ENCODE measurements at regions not wholly inside any gene's neighbourhood (a gene's known extent, or its start where the extent isn't known, plus 50 kb on each side); places are given as distances from the start of the nearest gene placed in this dataset.

DNA sequence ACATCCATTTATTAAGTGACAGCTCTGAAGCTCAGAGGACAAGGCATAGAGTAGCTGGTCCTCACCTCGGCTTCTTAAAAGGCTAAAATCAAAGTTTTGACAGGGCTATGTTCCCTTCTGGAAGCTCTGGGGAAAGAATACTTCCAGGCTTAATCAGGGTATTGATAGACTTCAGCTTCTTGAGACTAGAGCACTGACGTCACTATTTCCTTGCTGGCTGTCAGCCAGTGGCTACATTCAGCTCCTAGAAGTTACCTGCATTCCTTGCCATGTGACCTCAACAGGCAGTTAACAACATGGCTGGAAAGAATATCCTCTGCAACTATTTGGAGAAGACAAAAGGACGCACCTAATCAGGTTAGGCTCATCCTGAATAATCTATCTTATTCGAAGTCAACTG, 1144.8 kb downstream of the ADGRL3 start:
- TF ChIP-seq, protein P1, sequence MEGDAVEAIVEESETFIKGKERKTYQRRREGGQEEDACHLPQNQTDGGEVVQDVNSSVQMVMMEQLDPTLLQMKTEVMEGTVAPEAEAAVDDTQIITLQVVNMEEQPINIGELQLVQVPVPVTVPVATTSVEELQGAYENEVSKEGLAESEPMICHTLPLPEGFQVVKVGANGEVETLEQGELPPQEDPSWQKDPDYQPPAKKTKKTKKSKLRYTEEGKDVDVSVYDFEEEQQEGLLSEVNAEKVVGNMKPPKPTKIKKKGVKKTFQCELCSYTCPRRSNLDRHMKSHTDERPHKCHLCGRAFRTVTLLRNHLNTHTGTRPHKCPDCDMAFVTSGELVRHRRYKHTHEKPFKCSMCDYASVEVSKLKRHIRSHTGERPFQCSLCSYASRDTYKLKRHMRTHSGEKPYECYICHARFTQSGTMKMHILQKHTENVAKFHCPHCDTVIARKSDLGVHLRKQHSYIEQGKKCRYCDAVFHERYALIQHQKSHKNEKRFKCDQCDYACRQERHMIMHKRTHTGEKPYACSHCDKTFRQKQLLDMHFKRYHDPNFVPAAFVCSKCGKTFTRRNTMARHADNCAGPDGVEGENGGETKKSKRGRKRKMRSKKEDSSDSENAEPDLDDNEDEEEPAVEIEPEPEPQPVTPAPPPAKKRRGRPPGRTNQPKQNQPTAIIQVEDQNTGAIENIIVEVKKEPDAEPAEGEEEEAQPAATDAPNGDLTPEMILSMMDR (IDR thresholded peaks at IDR 0.05), result no peak
- Histone ChIP-seq H3K27ac (no peak overlapping the region), H3K4me3 (no peak overlapping the region), H3K27me3 (no peaks in the 10 kb centered on the region), H3K9me3 (peaks cover 0 to 6% of the 10 kb centered on the region in 2 donors), H3K36me3 (no peaks in the 10 kb centered on the region), H3K4me1 (no peaks in the 10 kb centered on the region)
- intact Hi-C loops (cut with DNase I), result no loop called here
- DNase-seq (ENCODE audit: low spot score in 2 of 2), result no peak

DNA sequence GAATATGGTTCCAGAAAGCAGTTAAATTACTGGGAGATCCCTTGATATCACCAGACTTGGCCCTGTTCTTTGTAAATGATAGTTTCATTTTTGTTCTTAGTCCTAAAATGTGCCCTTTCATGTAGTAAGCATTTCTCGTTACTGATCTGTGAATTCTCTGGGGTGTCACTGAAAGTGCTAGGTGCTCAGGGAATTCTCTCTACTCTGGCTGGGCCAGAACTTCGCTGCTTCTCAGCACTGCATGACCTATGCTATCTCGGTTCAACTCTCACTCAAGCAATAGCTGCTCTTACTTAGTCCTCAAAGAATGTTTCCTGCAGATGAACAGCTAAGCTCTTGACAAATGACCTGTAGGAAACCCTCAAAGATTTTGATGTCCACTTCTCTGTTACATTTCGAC, 1144.3 kb downstream of the ADGRL3 start:
- no peak for DNase-seq (ENCODE audit: low spot score in 2 of 2)
- TF ChIP-seq, protein P1 (IDR thresholded peaks at IDR 0.05), result no peak
- Histone ChIP-seq H3K9me3 (peaks cover 0 to 9% of the 10 kb centered on the region in 2 donors), H3K36me3 (no peaks in the 10 kb centered on the region), H3K4me3 (no peak overlapping the region), H3K27ac (no peak overlapping the region), H3K27me3 (no peaks in the 10 kb centered on the region), H3K4me1 (no peaks in the 10 kb centered on the region)
- intact Hi-C loops (cut with DNase I), result no loop called here

DNA sequence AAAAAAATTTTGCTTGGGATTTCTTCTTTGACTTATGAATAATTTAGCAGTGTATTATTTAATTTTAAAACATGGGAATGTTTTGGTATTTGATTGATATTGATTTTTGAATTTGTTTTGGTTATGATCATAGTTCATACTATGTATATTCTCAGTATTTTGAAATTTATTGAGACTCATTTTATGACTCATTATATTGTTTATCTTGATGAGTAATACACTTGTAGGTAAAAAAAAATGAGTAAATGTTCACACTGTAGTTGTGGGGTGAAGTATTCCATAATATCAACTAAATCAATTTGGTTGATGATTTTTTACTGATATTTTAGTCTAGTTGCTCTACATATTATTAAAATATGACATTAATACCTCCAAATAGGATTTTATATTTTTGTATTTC, 1142.2 kb downstream of the ADGRL3 start:
- intact Hi-C loops (cut with DNase I), result no loop called here
- no peak for DNase-seq (ENCODE audit: low spot score in 2 of 2)

DNA sequence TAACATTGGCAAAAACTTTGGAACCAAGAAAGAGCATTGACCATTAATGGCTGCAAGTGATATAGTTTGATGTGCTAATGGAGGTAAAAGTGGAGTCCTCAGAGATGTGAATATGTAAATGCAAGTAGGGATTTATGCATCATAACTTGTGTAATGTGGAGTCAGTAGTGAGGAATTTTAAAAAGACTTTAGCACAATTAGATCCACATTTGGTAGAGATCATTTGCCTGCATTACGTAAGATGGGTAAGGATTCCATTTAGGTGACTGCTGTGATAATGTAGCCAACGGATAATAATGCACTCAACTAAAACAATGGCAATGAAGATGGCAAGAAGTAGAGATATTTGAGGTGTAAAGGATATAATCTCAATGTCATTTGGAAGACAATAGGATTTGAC, 1128.4 kb downstream of the ADGRL3 start:
- intact Hi-C loops (cut with DNase I), result no loop called here
- H3K9me3 ChIP-seq, result no peaks in the 10 kb centered on the region
- TF ChIP-seq, protein P1 (IDR thresholded peaks at IDR 0.05), result no peak

More for the DNA sequence above, 1142.2 kb downstream of the ADGRL3 start:
- Histone ChIP-seq H3K36me3 (no peaks in the 10 kb centered on the region), H3K27ac (no peak overlapping the region), H3K4me3 (no peak overlapping the region), H3K27me3 (no peaks in the 10 kb centered on the region), H3K4me1 (no peaks in the 10 kb centered on the region), H3K9me3 (peaks cover 0 to 9% of the 10 kb centered on the region in 2 donors)
- TF ChIP-seq, protein P1 (IDR thresholded peaks at IDR 0.05), result no peak

DNA sequence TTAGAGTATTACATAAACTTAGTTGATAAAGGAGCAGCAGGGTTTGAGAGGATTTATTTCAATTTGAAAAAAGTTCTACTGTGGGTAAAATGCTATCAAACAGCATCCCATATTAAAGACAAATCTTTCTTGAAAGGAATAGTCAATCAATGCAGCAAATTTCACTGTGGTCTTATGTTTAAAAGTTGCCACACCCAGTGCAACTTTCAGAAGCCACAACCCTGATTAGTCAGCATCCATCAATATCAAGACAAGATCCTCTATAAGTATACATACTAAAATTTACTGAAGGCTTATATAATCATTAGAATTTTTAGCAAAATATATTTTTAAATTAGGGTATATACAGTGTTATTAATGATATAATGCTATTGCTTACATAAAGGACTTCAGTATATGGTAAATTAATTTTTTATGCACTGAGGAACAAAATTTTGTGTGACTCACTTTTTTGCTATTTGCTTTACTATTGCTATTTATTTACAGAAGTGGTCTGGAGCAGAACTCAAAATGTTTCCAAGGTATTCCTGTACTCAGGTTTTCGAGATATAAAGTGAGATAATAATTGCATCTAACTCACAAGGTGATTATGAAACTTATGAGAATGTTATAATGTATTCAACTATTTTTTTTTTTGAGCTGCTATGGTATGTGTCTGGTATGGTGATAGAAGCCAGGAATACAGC, 1127.6 kb downstream of the ADGRL3 start:
- Histone ChIP-seq H3K4me1 (no peaks in the 10 kb centered on the region), H3K27me3 (no peaks in the 10 kb centered on the region), H3K9me3 (no peaks in the 10 kb centered on the region), H3K36me3 (no peaks in the 10 kb centered on the region), H3K4me3 (no peak overlapping the region), H3K27ac (no peak overlapping the region)
- TF ChIP-seq, protein P1 (IDR thresholded peaks at IDR 0.05), result no peak
- intact Hi-C loops (cut with DNase I), result no loop called here
- DNase-seq (ENCODE audit: low spot score in 2 of 2), result no peak

More for the DNA sequence above, 1128.4 kb downstream of the ADGRL3 start:
- Histone ChIP-seq H3K27me3 (no peaks in the 10 kb centered on the region), H3K4me3 (no peak overlapping the region), H3K27ac (no peak overlapping the region), H3K36me3 (no peaks in the 10 kb centered on the region), H3K4me1 (no peaks in the 10 kb centered on the region)
- no peak for DNase-seq (ENCODE audit: low spot score in 2 of 2)
